ENCODE measurements at regions not wholly inside any gene's neighbourhood (a gene's known extent, or its start where the extent isn't known, plus 50 kb on each side); places are given as distances from the start of the nearest gene placed in this dataset.

- no peak for DNase-seq (ENCODE audit: low spot score)
Measured at GRCh38 chr15:85307687-85308045, 72.7 kb upstream of the AKAP13 start.

GRCh38 chr15:85311647-85312046, 68.8 kb upstream of the AKAP13 start:
- no peak for DNase-seq (ENCODE audit: low spot score)

- DNase-seq (ENCODE audit: low spot score): no peak
Measured at GRCh38 chr15:85312486-85312885, 67.9 kb upstream of the AKAP13 start.

- no peak for DNase-seq (ENCODE audit: low spot score)
Measured at GRCh38 chr15:85312929-85313331, 67.5 kb upstream of the AKAP13 start.

- DNase-seq (ENCODE audit: low spot score): no peak
Measured at GRCh38 chr15:85313339-85313738, 67.1 kb upstream of the AKAP13 start.

GRCh38 chr15:85314146-85314545, 66.3 kb upstream of the AKAP13 start:
- no peak for DNase-seq (ENCODE audit: low spot score)

GRCh38 chr15:85314633-85315032, 65.8 kb upstream of the AKAP13 start:
- no peak for DNase-seq (ENCODE audit: low spot score)

GRCh38 chr15:85316244-85316934, 64.0 kb upstream of the AKAP13 start:
- no peak for DNase-seq (ENCODE audit: low spot score)

- no peak for DNase-seq (ENCODE audit: low spot score)
Measured at GRCh38 chr15:85318048-85318731, 62.2 kb upstream of the AKAP13 start.

GRCh38 chr15:85318732-85319076, 61.7 kb upstream of the AKAP13 start:
- DNase-seq (ENCODE audit: low spot score): no peak

GRCh38 chr15:85324202-85324601, 56.2 kb upstream of the AKAP13 start:
- no peak for DNase-seq (ENCODE audit: low spot score)

- DNase-seq (ENCODE audit: low spot score): no peak
Measured at GRCh38 chr15:85325834-85326233, 54.6 kb upstream of the AKAP13 start.

GRCh38 chr15:85326291-85326690, 54.1 kb upstream of the AKAP13 start:
- no peak for DNase-seq (ENCODE audit: low spot score)

- no peak for DNase-seq (ENCODE audit: low spot score)
Measured at GRCh38 chr15:85327820-85328219, 52.6 kb upstream of the AKAP13 start.

- DNase-seq (ENCODE audit: low spot score): no peak
Measured at GRCh38 chr15:85329561-85330422, 50.6 kb upstream of the AKAP13 start.
